Keratinocyte (primary cell): ENCODE measurements at regions not wholly inside any gene's neighbourhood (a gene's known extent, or its start where the extent isn't known, plus 50 kb on each side); places are given as distances from the start of the nearest gene placed in this dataset.

Experiments
- CTCF ChIP-seq, 3 experiments: IDR thresholded peaks in 1 of 3; conservative IDR thresholded peaks in 1 of 3; optimal IDR thresholded peaks in 1 of 3; 2 replicates in 2 of 3; 3 replicates in 1 of 3; pipeline versions ENCODE3 to v1.5.1; 2011; ENCODE audit warnings: low read length in 3 of 3, mild to moderate bottlenecking in 3 of 3, moderate library complexity in 2 of 3, control low read depth in 1 of 3, inconsistent platforms in 1 of 3; ENCODE audit not compliant: insufficient read depth in 2 of 3; ENCODE audit errors: extremely low read depth in 1 of 3
- EZH2 ChIP-seq: IDR thresholded peaks from one replicate; pipeline ENCODE4 v1.6.1; 2012; ENCODE audit warnings: inconsistent platforms, mild to moderate bottlenecking, low read length, moderate library complexity

DNA sequence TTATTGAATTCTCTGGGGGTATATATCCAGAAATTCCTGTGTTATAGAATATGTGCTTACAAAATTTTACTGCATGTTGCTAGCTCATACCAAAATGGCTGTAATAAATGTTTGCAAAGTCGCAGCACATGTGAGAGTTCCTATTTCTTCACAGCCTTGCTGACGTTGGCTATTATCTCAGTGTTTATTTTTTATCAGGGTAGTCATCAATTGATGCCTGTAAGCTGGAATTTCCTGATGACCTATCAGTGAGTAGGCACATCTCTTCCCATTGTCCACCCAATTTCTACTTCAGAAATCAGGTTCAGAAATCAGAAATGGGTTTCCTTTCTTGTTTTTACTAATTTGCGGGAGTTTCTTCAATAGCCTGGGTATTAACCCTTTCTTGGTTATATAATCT is 268.1 kb upstream of the FZD8 start:
- TF ChIP-seq CTCF (optimal IDR thresholded peaks at IDR 0.05 in 1 of 3, IDR thresholded peaks at IDR 0.05 in 1 of 3, conservative IDR thresholded peaks at IDR 0.05 in 1 of 3; ENCODE audit: extremely low read depth in 1 of 3, insufficient read depth in 2 of 3, low read length in 3 of 3) (no peak), EZH2 (no peak)
